Endothelial cell (in vitro differentiated cells): ENCODE measurements at regions not wholly inside any gene's neighbourhood (a gene's known extent, or its start where the extent isn't known, plus 50 kb on each side); places are given as distances from the start of the nearest gene placed in this dataset.

Experiments used
- DNase-seq: peaks from one replicate; pipeline ENCODE4 v3.0.0; 2021; ENCODE audit warnings: low spot score
- H3K27ac Mint-ChIP-seq: one replicate; pipeline ENCODE4 v1.8.0; 2021; ENCODE audit warnings: mixed read lengths, inconsistent platforms; ENCODE audit not compliant: unreplicated experiment
- H3K27me3 Mint-ChIP-seq: one replicate; pipeline ENCODE4 v1.8.0; 2021; ENCODE audit warnings: mild to moderate bottlenecking, moderate library complexity, mixed read lengths, inconsistent platforms; ENCODE audit not compliant: unreplicated experiment
- H3K36me3 Mint-ChIP-seq: one replicate; pipeline ENCODE4 v1.8.0; 2021; ENCODE audit warnings: mild to moderate bottlenecking, low read depth, mixed read lengths, inconsistent platforms; ENCODE audit not compliant: unreplicated experiment
- H3K4me1 Mint-ChIP-seq: one replicate; pipeline ENCODE4 v1.8.0; 2021; ENCODE audit warnings: mild to moderate bottlenecking, mixed read lengths, inconsistent platforms; ENCODE audit not compliant: unreplicated experiment
- H3K4me3 Mint-ChIP-seq: one replicate; pipeline ENCODE4 v1.8.0; 2021; ENCODE audit warnings: mild to moderate bottlenecking, mixed read lengths, inconsistent platforms; ENCODE audit not compliant: unreplicated experiment
- H3K9me3 Mint-ChIP-seq: one replicate; pipeline ENCODE4 v1.8.0; 2021; ENCODE audit warnings: mixed read lengths, inconsistent platforms; ENCODE audit not compliant: unreplicated experiment
- TF ChIP-seq, protein P1 (sequence below): fragments of 200-600 bp; sonication (generic); IDR thresholded peaks from one replicate; pipeline ENCODE4 v1.5.0; 2021; ENCODE audit warnings: antibody characterized with exemption; ENCODE audit not compliant: unreplicated experiment

DNA sequence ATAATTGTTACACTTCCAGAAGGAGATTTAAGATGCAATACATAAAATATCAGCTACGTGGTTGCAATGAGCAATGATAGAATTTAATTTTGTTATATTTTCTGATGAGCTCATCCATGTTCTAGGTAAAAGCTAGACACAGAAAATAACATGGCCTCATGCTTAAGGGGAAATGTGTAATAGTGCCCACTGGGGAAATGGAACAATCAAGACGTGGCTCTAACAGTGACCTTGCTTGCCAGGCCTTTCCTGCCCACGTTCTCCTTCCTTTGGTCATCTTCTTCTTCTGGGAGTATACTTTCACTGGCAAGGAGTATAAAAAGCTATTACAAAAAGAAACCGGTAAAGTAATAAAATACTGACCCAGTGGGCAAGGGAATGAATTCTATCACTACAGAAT lies 116.2 kb upstream of the TMEM161B start:
- no peak for DNase-seq

DNA sequence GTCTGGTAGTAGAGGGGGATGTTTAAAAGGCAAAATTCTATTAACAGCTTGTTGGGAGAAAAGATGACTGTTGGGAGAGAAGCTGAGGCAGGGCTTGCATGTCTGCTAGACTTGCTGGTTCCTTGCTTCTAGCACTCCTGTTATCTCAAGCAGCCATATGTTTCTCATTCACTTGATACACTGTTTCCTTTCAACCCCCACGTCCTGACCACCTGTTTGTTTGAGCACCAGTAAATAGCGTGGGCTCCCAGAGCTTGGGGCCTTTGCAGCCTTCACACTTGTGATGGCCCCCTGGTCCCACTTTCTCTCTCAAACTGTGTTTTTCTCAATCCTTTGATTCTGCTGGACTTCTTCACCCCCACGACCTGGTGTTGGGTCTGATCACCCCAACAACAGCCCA lies 111.7 kb upstream of the TMEM161B start:
- Mint-ChIP-seq H3K4me3 (no peak overlapping the region), H3K9me3 (peaks cover 6% of the 10 kb centered on the region), H3K27me3 (peaks cover 6% of the 10 kb centered on the region), H3K4me1 (peaks cover 5% of the 10 kb centered on the region), H3K36me3 (no peaks in the 10 kb centered on the region), H3K27ac (no peak overlapping the region)
- TF ChIP-seq, protein P1, sequence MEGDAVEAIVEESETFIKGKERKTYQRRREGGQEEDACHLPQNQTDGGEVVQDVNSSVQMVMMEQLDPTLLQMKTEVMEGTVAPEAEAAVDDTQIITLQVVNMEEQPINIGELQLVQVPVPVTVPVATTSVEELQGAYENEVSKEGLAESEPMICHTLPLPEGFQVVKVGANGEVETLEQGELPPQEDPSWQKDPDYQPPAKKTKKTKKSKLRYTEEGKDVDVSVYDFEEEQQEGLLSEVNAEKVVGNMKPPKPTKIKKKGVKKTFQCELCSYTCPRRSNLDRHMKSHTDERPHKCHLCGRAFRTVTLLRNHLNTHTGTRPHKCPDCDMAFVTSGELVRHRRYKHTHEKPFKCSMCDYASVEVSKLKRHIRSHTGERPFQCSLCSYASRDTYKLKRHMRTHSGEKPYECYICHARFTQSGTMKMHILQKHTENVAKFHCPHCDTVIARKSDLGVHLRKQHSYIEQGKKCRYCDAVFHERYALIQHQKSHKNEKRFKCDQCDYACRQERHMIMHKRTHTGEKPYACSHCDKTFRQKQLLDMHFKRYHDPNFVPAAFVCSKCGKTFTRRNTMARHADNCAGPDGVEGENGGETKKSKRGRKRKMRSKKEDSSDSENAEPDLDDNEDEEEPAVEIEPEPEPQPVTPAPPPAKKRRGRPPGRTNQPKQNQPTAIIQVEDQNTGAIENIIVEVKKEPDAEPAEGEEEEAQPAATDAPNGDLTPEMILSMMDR: no peak
- no peak for DNase-seq

More for the DNA sequence above, 116.2 kb upstream of the TMEM161B start:
- H3K9me3 Mint-ChIP-seq: peaks cover 6% of the 10 kb centered on the region
- H3K4me1 Mint-ChIP-seq: peaks cover 14% of the 10 kb centered on the region
- no peaks in the 10 kb centered on the region for H3K36me3 Mint-ChIP-seq
- peaks cover 14% of the 10 kb centered on the region for H3K27me3 Mint-ChIP-seq
- no peak overlapping the region for H3K27ac Mint-ChIP-seq
- TF ChIP-seq, protein P1: no peak
- H3K4me3 Mint-ChIP-seq: no peak overlapping the region

DNA sequence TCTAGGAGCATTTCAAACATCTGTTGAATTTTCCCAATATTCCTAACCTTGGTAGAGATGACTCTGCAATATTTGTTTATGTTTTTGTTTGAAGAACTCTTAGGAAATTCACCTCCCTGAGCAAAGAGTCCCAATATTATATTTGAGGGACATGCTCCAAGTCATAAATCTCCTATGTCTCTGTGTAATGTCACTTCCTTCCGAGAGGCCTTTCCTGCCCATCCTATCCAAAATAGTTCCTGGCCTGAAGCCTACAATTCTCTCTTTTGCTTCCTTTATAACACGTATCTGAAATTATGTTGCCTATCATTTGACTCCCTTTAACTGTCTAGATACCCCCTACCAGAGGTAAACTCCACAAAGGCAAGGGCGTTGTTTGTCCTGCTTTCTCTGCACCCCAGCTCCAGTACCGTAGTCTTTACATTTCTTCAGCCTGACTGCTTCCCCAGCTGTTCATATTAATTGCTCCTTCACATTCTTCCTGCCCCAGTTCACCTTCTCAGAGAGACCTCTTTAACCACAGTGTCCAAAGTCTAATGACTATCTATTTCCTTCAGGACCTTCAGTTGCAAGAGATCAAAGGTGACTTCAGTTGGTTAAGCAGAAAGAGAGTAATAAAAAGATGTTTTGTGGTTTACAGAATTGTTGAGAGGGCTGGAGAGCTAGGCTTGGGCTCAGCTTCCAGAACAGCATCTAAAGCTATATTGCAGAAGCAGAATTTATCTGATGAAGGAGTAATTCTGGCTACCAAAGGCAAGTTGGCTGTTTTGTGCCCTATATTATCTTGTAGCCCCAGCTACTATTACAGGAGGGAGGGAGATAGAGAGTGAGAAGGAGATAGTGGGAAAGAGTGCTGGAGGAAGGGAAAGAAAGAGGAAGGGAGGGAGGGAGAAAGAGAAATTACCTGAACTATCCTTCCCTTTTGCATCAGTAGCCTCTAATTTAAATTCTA lies 109.3 kb upstream of the TMEM161B start:
- DNase-seq: no peak
- H3K9me3 Mint-ChIP-seq: peaks cover 6% of the 10 kb centered on the region
- peaks cover 11% of the 10 kb centered on the region for H3K4me1 Mint-ChIP-seq
- peaks cover 6% of the 10 kb centered on the region for H3K27me3 Mint-ChIP-seq
- no peak overlapping the region for H3K4me3 Mint-ChIP-seq
- no peaks in the 10 kb centered on the region for H3K36me3 Mint-ChIP-seq
- H3K27ac Mint-ChIP-seq: no peak overlapping the region
- TF ChIP-seq, protein P1: no peak

DNA sequence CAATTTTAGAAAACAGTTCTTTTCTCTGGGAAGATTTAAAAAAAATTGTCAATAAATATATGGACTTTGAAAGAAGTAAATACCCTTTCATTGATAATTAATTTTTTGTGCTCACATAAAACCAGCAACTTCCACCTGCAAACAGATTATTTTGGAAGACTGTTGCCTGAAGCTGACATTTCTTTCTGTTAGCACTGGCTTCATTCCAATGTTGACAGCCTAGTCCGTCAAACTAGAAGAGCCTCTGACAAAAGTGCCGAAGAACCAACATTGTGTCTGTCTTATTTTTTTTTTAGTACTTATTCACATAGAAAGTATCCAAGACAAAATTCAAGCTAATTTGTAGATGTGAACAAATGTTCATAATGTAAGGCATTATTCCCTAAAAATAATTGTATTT lies 108.6 kb upstream of the TMEM161B start:
- Mint-ChIP-seq H3K9me3 (peaks cover 6% of the 10 kb centered on the region), H3K27ac (no peak overlapping the region), H3K4me1 (peaks cover 11% of the 10 kb centered on the region), H3K36me3 (no peaks in the 10 kb centered on the region), H3K4me3 (no peak overlapping the region), H3K27me3 (peaks cover 6% of the 10 kb centered on the region)
- TF ChIP-seq, protein P1: no peak
- DNase-seq: no peak

DNA sequence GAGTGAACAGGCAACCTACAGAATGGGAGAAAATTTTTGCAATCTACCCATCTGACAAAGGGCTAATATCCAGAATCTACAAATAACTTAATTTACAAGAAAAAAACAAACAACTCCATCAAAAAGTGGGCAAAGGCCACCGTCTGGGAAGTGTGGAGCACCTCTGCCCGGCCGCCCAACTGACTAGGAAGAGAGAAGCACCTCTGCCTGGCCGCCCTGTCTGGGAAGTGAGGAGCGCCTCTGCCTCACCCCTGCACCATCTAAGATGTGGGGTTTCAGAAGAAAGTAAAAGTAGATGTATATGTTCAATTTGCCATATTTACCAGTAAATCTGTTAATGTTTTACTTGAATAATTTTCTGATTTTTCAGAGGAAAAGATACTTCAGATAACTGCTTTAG lies 108.1 kb upstream of the TMEM161B start:
- DNase-seq: no peak
- peaks cover 6% of the 10 kb centered on the region for H3K9me3 Mint-ChIP-seq
- no peak overlapping the region for H3K27ac Mint-ChIP-seq
- H3K4me1 Mint-ChIP-seq: peaks cover 11% of the 10 kb centered on the region
- no peaks in the 10 kb centered on the region for H3K36me3 Mint-ChIP-seq
- H3K4me3 Mint-ChIP-seq: no peak overlapping the region
- TF ChIP-seq, protein P1: no peak
- peaks cover 6% of the 10 kb centered on the region for H3K27me3 Mint-ChIP-seq
